Kidney (tissue), 13 donors: ENCODE measurements at regions not wholly inside any gene's neighbourhood (a gene's known extent, or its start where the extent isn't known, plus 50 kb on each side); places are given as distances from the start of the nearest gene placed in this dataset.
A peak's percentile ranks its signal among the peaks of the same experiment; 100 is the strongest.

Source experiments
- DNase-seq, 5 donors: peaks; one replicate each; pipeline ENCODE4 v3.0.0-alpha.2; 2013 to 2020
- FAIRE-seq: peaks from 2 replicates; lab custom pipeline; 2012; peaks lifted over from hg19 to GRCh38; lab: Jason Lieb, UNC
- H3K27ac ChIP-seq, 2 donors: one replicate each; pipeline ENCODE4 v1.7.0; 2013; ENCODE audit warnings: low read depth in 2 of 2, low read length in 2 of 2, inconsistent platforms in 1 of 2
- H3K27me3 ChIP-seq: one replicate; pipeline ENCODE4 v1.7.1; 2013; ENCODE audit warnings: low read length, inconsistent platforms; ENCODE audit not compliant: control insufficient read depth, insufficient read depth
- H3K36me3 ChIP-seq, 3 donors: one replicate each; pipeline versions ENCODE4 v1.7.0 to v1.7.1; 2013; ENCODE audit warnings: low read length in 3 of 3, control low read depth in 1 of 3, inconsistent platforms in 1 of 3; ENCODE audit not compliant: insufficient read depth in 3 of 3, control insufficient read depth in 2 of 3
- H3K4me1 ChIP-seq, 3 donors: one replicate each; pipeline versions ENCODE4 v1.7.0 to v1.7.1; 2013; ENCODE audit warnings: low read length in 3 of 3, inconsistent platforms in 1 of 3, low read depth in 1 of 3; ENCODE audit not compliant: control insufficient read depth in 2 of 3, insufficient read depth in 2 of 3
- H3K4me3 ChIP-seq, 3 donors: one replicate each; pipeline versions ENCODE4 v1.7.0 to v1.8.1; 2013; ENCODE audit warnings: low read length in 3 of 3, control low read depth in 1 of 3, inconsistent platforms in 1 of 3
- H3K9ac ChIP-seq, 3 donors: one replicate each; pipeline versions ENCODE4 v1.7.0 to v1.7.1; 2013; ENCODE audit warnings: low read length in 3 of 3, control low read depth in 1 of 3, inconsistent platforms in 1 of 3
- H3K9me3 ChIP-seq, 3 donors: one replicate each; pipeline versions ENCODE4 v1.7.0 to v1.7.1; 2013; ENCODE audit warnings: low read length in 3 of 3, control low read depth in 1 of 3, inconsistent platforms in 1 of 3; ENCODE audit not compliant: control insufficient read depth in 2 of 3, insufficient read depth in 1 of 3
- CTCF ChIP-seq: IDR thresholded peaks from 3 replicates; pipeline ENCODE4 v1.5.1; 2012; ENCODE audit warnings: mild to moderate bottlenecking, moderate library complexity, borderline replicate concordance; ENCODE audit not compliant: insufficient read depth; ENCODE audit errors: extremely low read depth
- intact Hi-C: fragments of 100-400 bp; cut with DNase I; formaldehyde crosslinking; loops from one replicate; pipeline ENCODE4 v1.11.1; 2022
- donor health status: control.
- donor health status: control.
- donor health status: control.
- donor health status: control.
- donor health status: control.
- donor health status: DM: yes; HTN: yes; CAD: no.
- donor health status: Normal renal cell carcinoma (clear cell type).

- Histone ChIP-seq H3K27me3 (no peaks in the 10 kb centered on the region), H3K4me1 (peaks cover 0 to 4% (median 3%) of the 10 kb centered on the region in 3 donors), H3K9ac (no peak overlapping the region), H3K27ac (no peak overlapping the region), H3K4me3 (no peak overlapping the region), H3K36me3 (no peaks in the 10 kb centered on the region), H3K9me3 (no peaks in the 10 kb centered on the region)
- intact Hi-C loops = no loop called here
- no peak for FAIRE-seq
- TF ChIP-seq CTCF = no peak
- peak in 2 of 5 donors; percentile 23 to 54 for DNase-seq
Measured at GRCh38 chr5:124582561-124582840, 163.9 kb downstream of the ZNF608 start.

- no peak for TF ChIP-seq CTCF
- Histone ChIP-seq H3K36me3 (no peaks in the 10 kb centered on the region), H3K27me3 (no peaks in the 10 kb centered on the region), H3K4me3 (no peak overlapping the region), H3K9me3 (no peaks in the 10 kb centered on the region), H3K9ac (no peak overlapping the region), H3K27ac (no peak overlapping the region), H3K4me1 (peaks cover 0 to 4% (median 3%) of the 10 kb centered on the region in 3 donors)
- FAIRE-seq = no peak
- DNase-seq = peak in 4 of 5 donors; percentile 75 to 91 (median 79)
- intact Hi-C loops = no loop called here
Measured at GRCh38 chr5:124581738-124582560, 164.5 kb downstream of the ZNF608 start.

- Histone ChIP-seq H3K27ac (no peak overlapping the region), H3K27me3 (no peaks in the 10 kb centered on the region), H3K36me3 (no peaks in the 10 kb centered on the region), H3K9me3 (no peaks in the 10 kb centered on the region), H3K4me3 (no peak overlapping the region), H3K4me1 (peaks cover 0 to 4% (median 3%) of the 10 kb centered on the region in 3 donors), H3K9ac (no peak overlapping the region)
- intact Hi-C loops = no loop called here
- DNase-seq = peak in 3 of 5 donors; percentile 53 to 65 (median 59)
- no peak for FAIRE-seq
- TF ChIP-seq CTCF = no peak
Measured at GRCh38 chr5:124580925-124581737, 165.3 kb downstream of the ZNF608 start.
